Activated naive CD8-positive, alpha-beta T cell treated with anti-CD3 and anti-CD28 coated beads, Interleukin-2, amount 50 U/mL, for 16 hours (primary cell): ENCODE measurements at regions not wholly inside any gene's neighbourhood (a gene's known extent, or its start where the extent isn't known, plus 50 kb on each side); places are given as distances from the start of the nearest gene placed in this dataset.

Experiments used
- DNase-seq: peaks from one replicate; pipeline ENCODE4 v3.0.0-alpha.2; 2020; ENCODE audit warnings: low read depth, low spot score

GRCh38 chr3:177742273-177742672, 545.0 kb upstream of the TBL1XR1 start:
- DNase-seq = no peak

GRCh38 chr3:177743173-177743890, 546.0 kb upstream of the TBL1XR1 start:
- no peak for DNase-seq

GRCh38 chr3:177744873-177745606, 547.8 kb upstream of the TBL1XR1 start:
- no peak for DNase-seq

GRCh38 chr3:177745607-177746005, 548.3 kb upstream of the TBL1XR1 start:
- DNase-seq = no peak

GRCh38 chr3:177746337-177746933, 549.2 kb upstream of the TBL1XR1 start:
- no peak for DNase-seq

GRCh38 chr3:177749836-177750235, 552.6 kb upstream of the TBL1XR1 start:
- DNase-seq = no peak

GRCh38 chr3:177750436-177750835, 553.2 kb upstream of the TBL1XR1 start:
- DNase-seq = no peak

GRCh38 chr3:177751770-177752169, 554.5 kb upstream of the TBL1XR1 start:
- DNase-seq = no peak

- DNase-seq = no peak
These were observed 555.5 kb upstream of the TBL1XR1 start for GRCh38 chr3:177752831-177753230.

- DNase-seq = no peak
These were observed 556.3 kb upstream of the TBL1XR1 start for GRCh38 chr3:177753451-177754155.

GRCh38 chr3:177754508-177754921, 557.2 kb upstream of the TBL1XR1 start:
- no peak for DNase-seq

GRCh38 chr3:177758126-177758525, 560.8 kb upstream of the TBL1XR1 start:
- no peak for DNase-seq

- DNase-seq = no peak
These were observed 563.5 kb upstream of the TBL1XR1 start for GRCh38 chr3:177760803-177761202.

GRCh38 chr3:177764377-177764912, 567.2 kb upstream of the TBL1XR1 start:
- no peak for DNase-seq

- DNase-seq = no peak
These were observed 567.7 kb upstream of the TBL1XR1 start for GRCh38 chr3:177764933-177765332.

GRCh38 chr3:177770383-177771230, 573.3 kb upstream of the TBL1XR1 start:
- no peak for DNase-seq

- no peak for DNase-seq
These were observed 574.5 kb upstream of the TBL1XR1 start for GRCh38 chr3:177771780-177772179.

GRCh38 chr3:177772908-177773557, 575.8 kb upstream of the TBL1XR1 start:
- DNase-seq = no peak

GRCh38 chr3:177773717-177774116, 576.4 kb upstream of the TBL1XR1 start:
- no peak for DNase-seq

GRCh38 chr3:177776661-177777101, 579.4 kb upstream of the TBL1XR1 start:
- DNase-seq = no peak
